OCI-LY1 (cell line): ENCODE measurements at regions not wholly inside any gene's neighbourhood (a gene's known extent, or its start where the extent isn't known, plus 50 kb on each side); places are given as distances from the start of the nearest gene placed in this dataset.

Source experiments
- H2AFZ ChIP-seq: fragments of 200-600 bp; sonication (generic), shearing (Covaris generic); 2 replicates; pipeline ENCODE4 v1.6.0; 2014; ENCODE audit warnings: antibody characterized with exemption, mild to moderate bottlenecking, low read length
- H3F3A ChIP-seq: fragments of 200-600 bp; sonication (generic), shearing (Covaris generic); 2 replicates; pipeline ENCODE4 v1.6.0; 2014; ENCODE audit warnings: mild to moderate bottlenecking, antibody characterized with exemption, low read length, moderate library complexity; ENCODE audit not compliant: insufficient read depth
- H3K27ac ChIP-seq: fragments of 200-600 bp; sonication (generic); 2 replicates; pipeline ENCODE4 v1.5.1; 2014; ENCODE audit warnings: low read length, mixed run types, mild to moderate bottlenecking, low read depth; ENCODE audit not compliant: poor library complexity, severe bottlenecking
- H3K27me3 ChIP-seq: fragments of 200-600 bp; sonication (generic); 2 replicates; pipeline ENCODE4 v1.6.0; 2014; ENCODE audit warnings: antibody characterized with exemption, mild to moderate bottlenecking, low read length, moderate library complexity; ENCODE audit not compliant: insufficient read depth
- H3K36me3 ChIP-seq: fragments of 200-600 bp; sonication (generic); 2 replicates; pipeline ENCODE4 v1.6.1; 2014; ENCODE audit warnings: mild to moderate bottlenecking, antibody characterized with exemption, low read length, moderate library complexity, mixed read lengths; ENCODE audit not compliant: insufficient read depth
- H3K4me1 ChIP-seq: fragments of 200-600 bp; sonication (generic); 2 replicates; pipeline ENCODE4 v1.5.1; 2014; ENCODE audit warnings: mild to moderate bottlenecking, low read length, moderate library complexity; ENCODE audit not compliant: insufficient read depth, severe bottlenecking
- H3K4me2 ChIP-seq: fragments of 200-600 bp; sonication (generic), shearing (Covaris generic); 2 replicates; pipeline ENCODE4 v1.6.1; 2014; ENCODE audit warnings: low read length
- H3K4me3 ChIP-seq: fragments of 200-600 bp; sonication (generic); 2 replicates; pipeline ENCODE4 v1.5.1; 2014; ENCODE audit warnings: low read length, low read depth, mild to moderate bottlenecking, mixed read lengths; ENCODE audit not compliant: poor library complexity, severe bottlenecking
- H3K79me2 ChIP-seq: fragments of 200-600 bp; shearing (Covaris generic); 2 replicates; pipeline ENCODE4 v1.6.1; 2016; ENCODE audit warnings: mixed run types, low read length, mixed read lengths; ENCODE audit not compliant: insufficient read depth
- H3K9ac ChIP-seq: fragments of 200-600 bp; sonication (generic), shearing (Covaris generic); 2 replicates; pipeline ENCODE4 v1.6.1; 2014; ENCODE audit warnings: mild to moderate bottlenecking, low read length, mixed read lengths
- H3K9me2 ChIP-seq: fragments of 200-600 bp; sonication (generic), shearing (Covaris generic); 2 replicates; pipeline ENCODE4 v1.6.1; 2014; ENCODE audit warnings: low read depth, mild to moderate bottlenecking, low read length, mixed read lengths
- H3K9me3 ChIP-seq: fragments of 200-600 bp; shearing (Covaris generic); 2 replicates; pipeline ENCODE4 v1.6.1; 2014; ENCODE audit warnings: low read length, mixed read lengths
- H4K20me1 ChIP-seq: fragments of 200-600 bp; sonication (generic), shearing (Covaris generic); 2 replicates; pipeline ENCODE4 v1.6.0; 2016; ENCODE audit warnings: mild to moderate bottlenecking, low read length; ENCODE audit not compliant: insufficient read depth
- EZH2 ChIP-seq: fragments of 200-600 bp; sonication (generic), shearing (Covaris generic); IDR thresholded peaks from 2 replicates; pipeline ENCODE4 v1.8.0; 2017; ENCODE audit warnings: borderline replicate concordance, mixed run types, mild to moderate bottlenecking, antibody characterized with exemption, low read length, moderate library complexity, mixed read lengths
- TF ChIP-seq, protein P1 (sequence below): fragments of 200-600 bp; sonication (generic), shearing (Covaris generic); IDR thresholded peaks from 2 replicates; pipeline ENCODE4 v1.5.1; 2017; ENCODE audit warnings: mild to moderate bottlenecking, antibody characterized with exemption, low read length, moderate library complexity, mixed read lengths

DNA sequence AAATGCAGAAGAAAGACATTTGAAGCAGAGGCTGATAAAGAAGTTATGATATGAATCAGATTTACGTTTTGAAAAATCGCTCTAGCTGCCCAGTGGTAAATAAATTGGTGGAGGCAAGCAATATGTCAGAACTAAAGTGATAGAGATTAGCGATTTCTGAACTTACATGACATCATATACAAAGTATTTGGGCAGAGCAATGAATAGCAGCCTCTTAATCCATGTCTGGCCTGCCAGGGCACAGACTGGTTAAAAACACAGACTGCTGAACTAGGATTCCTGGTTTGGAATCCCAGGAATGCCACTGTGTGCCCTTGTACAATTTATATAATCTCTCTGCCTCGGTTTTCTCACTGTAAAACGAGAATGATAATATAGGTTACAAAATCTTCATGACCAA lies 243.1 kb upstream of the SETMAR start:
- no peak overlapping the region for H3K4me3 ChIP-seq
- H3K27me3 ChIP-seq = no peaks in the 10 kb centered on the region
- TF ChIP-seq, protein P1, sequence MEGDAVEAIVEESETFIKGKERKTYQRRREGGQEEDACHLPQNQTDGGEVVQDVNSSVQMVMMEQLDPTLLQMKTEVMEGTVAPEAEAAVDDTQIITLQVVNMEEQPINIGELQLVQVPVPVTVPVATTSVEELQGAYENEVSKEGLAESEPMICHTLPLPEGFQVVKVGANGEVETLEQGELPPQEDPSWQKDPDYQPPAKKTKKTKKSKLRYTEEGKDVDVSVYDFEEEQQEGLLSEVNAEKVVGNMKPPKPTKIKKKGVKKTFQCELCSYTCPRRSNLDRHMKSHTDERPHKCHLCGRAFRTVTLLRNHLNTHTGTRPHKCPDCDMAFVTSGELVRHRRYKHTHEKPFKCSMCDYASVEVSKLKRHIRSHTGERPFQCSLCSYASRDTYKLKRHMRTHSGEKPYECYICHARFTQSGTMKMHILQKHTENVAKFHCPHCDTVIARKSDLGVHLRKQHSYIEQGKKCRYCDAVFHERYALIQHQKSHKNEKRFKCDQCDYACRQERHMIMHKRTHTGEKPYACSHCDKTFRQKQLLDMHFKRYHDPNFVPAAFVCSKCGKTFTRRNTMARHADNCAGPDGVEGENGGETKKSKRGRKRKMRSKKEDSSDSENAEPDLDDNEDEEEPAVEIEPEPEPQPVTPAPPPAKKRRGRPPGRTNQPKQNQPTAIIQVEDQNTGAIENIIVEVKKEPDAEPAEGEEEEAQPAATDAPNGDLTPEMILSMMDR = no peak
- no peak for TF ChIP-seq EZH2
- H3K27ac ChIP-seq = no peak overlapping the region
- no peaks in the 10 kb centered on the region for H3F3A ChIP-seq
- H3K9ac ChIP-seq = no peak overlapping the region
- H2AFZ ChIP-seq = no peak overlapping the region
- H3K79me2 ChIP-seq = no peaks in the 10 kb centered on the region
- no peaks in the 10 kb centered on the region for H3K9me3 ChIP-seq
- no peaks in the 10 kb centered on the region for H3K36me3 ChIP-seq
- H3K4me1 ChIP-seq = no peaks in the 10 kb centered on the region
- no peaks in the 10 kb centered on the region for H4K20me1 ChIP-seq
- H3K4me2 ChIP-seq = no peak overlapping the region
- no peaks in the 10 kb centered on the region for H3K9me2 ChIP-seq

DNA sequence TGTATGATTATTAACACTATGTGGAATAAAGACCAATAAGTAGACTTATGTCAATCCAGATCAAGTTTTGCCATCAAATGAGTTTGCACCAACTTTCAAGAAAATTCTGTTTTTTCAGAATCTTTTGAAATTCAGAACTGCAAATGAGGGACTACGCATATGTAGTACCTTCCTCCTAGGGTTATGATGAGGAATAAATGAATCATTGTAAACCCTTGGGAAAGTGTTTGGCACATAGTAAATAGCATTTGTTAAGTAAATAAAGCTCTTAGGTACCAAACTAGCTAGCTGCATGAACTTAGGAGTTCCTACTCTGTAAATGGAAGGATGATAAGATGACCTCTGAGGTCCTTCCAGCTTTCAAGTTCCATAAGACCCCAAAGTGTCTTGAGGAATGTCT lies 242.6 kb upstream of the SETMAR start:
- Histone ChIP-seq H3K9me3 (no peaks in the 10 kb centered on the region), H3K36me3 (no peaks in the 10 kb centered on the region), H3K9me2 (no peaks in the 10 kb centered on the region), H3K4me3 (no peak overlapping the region), H4K20me1 (no peaks in the 10 kb centered on the region), H3K27me3 (no peaks in the 10 kb centered on the region), H3K4me2 (no peak overlapping the region), H3K4me1 (no peaks in the 10 kb centered on the region), H3F3A (no peaks in the 10 kb centered on the region), H2AFZ (no peak overlapping the region), H3K79me2 (no peaks in the 10 kb centered on the region), H3K9ac (no peak overlapping the region), H3K27ac (no peak overlapping the region)
- no peak for TF ChIP-seq EZH2
- TF ChIP-seq, protein P1 = no peak

DNA sequence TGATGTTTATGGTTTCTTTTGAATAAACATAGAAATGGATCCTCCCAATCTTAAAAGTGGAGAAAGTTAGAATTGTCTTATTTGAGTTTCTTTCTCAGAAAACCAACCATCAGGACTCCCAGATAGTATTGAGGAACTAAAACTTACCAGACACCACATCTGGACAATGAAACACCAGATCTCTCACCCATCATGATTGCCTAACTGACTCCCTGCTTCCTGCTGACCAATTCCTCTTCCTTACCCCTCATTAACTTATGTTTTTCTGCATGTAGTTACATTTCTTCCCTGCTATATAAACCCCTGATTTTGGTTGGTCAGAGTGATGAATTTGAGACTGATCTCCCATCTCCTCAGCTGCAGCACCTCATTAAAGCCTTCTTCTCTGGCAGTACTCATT lies 242.0 kb upstream of the SETMAR start:
- TF ChIP-seq EZH2 = no peak
- TF ChIP-seq, protein P1 = no peak
- Histone ChIP-seq H3K27ac (no peak overlapping the region), H3K27me3 (no peaks in the 10 kb centered on the region)

More for the DNA sequence above, 242.0 kb upstream of the SETMAR start:
- Histone ChIP-seq H3K4me2 (no peak overlapping the region), H3K9me2 (no peaks in the 10 kb centered on the region), H3K4me3 (no peak overlapping the region), H4K20me1 (no peaks in the 10 kb centered on the region), H3K9ac (no peak overlapping the region), H3K36me3 (no peaks in the 10 kb centered on the region), H2AFZ (no peak overlapping the region), H3K9me3 (no peaks in the 10 kb centered on the region), H3F3A (no peaks in the 10 kb centered on the region), H3K79me2 (no peaks in the 10 kb centered on the region), H3K4me1 (no peaks in the 10 kb centered on the region)
